HG02938 (cell line): ENCODE measurements at regions not wholly inside any gene's neighbourhood (a gene's known extent, or its start where the extent isn't known, plus 50 kb on each side); places are given as distances from the start of the nearest gene placed in this dataset.
"Not testable (repeated sequence)": the region's sequence is repeated elsewhere in the genome, so short reads cannot be mapped to it uniquely, and the experiment has no call there.

Experiments used
- ATAC-seq: cut with Tn5 transposase; IDR thresholded peaks from one replicate; pipeline ENCODE4 v1.9.1; 2021; ENCODE audit warnings: mild to moderate bottlenecking, moderate library complexity; ENCODE audit not compliant: unreplicated experiment

GRCh38 chr4:160375772-160376452 lies 1273.0 kb downstream of the RAPGEF2 start:
- no peak for ATAC-seq

- ATAC-seq = no peak
These were observed 1284.0 kb downstream of the RAPGEF2 start for GRCh38 chr4:160386846-160387245.

GRCh38 chr4:160399826-160400225 lies 1296.9 kb downstream of the RAPGEF2 start:
- ATAC-seq = no peak

DNA sequence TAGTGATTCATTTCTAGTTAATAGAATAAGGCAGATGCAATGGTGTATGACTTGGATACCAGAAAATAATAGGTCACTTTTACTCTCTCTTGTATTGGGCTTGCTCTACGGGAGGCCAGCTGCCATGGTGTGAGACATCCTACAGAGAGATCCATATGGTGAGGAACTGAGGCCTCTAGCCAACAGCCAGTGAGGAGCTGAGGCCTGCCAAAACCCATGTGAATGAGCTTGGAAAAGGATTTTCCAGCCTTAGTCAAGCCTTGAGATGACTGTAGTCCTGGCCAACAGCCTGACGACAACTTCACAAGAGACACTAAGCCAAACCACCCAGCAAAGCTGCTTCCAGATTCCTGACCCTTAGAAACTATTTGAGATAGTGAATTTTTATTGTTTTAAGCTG lies 1300.2 kb downstream of the RAPGEF2 start:
- ATAC-seq = no peak

GRCh38 chr4:160406263-160406825 lies 1303.5 kb downstream of the RAPGEF2 start:
- ATAC-seq = no peak

DNA sequence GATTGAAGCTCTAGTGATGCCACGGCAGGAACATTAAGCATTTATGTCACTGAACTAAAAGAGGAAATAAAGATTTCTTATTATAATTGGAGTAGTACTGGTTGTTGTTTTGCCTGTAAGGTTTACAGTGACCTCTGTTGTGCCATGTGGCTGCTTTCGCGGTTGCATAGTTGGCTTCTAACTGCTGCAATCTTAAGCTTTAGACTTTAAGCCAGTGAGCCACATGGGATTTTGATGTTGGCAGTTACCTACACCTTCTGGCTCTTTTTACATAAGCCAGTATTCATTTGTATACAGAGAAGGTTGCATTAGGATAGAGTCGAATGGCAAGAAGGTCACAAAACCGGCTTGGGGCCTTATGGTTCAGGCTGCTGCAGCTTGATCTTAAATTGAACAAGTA lies 1311.6 kb downstream of the RAPGEF2 start:
- ATAC-seq = no peak

DNA sequence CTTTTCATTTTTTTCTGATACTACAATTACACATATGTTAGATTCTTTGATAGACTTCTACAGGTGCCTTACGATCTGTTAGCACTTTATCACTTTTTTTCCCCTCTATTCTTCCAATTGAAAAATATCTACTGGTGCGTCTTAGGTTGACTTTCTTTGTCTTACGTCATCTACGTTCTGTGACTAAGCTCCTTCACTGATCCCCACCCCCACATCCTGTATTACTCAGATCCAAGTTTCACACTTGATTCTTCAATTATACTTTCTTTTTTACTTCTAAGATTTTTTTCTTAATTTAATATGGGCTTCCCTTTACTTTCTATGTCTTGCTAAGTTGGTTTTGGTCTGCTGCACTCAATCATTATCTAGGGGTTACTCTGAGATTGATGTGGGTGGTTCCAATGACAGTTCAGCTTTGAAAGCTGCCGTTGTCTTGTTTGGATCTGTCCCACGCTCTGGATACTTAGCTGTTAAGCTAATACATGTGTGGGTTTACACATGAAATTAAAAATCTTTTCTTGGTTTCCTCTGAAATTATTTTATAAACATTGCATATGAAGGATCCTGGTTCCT lies 1321.1 kb downstream of the RAPGEF2 start:
- ATAC-seq = no peak

DNA sequence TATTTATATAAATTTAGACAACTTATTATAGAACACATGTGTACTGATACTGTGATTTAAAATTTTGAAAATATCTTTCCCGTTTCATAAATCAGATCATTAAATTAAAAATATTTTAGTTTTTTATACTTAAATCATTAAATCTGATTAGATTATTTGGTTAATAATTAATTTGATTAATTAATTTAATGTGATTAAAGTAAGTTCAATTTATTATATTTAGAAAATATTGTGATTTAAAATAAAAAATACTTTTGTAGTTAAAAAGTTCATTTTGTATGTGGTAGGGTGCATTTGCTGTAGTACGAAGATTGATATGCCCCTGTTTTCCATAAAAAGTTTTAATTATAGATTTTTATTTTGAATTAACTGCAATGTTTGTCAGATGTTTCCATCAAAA lies 1323.4 kb downstream of the RAPGEF2 start:
- ATAC-seq = no peak

DNA sequence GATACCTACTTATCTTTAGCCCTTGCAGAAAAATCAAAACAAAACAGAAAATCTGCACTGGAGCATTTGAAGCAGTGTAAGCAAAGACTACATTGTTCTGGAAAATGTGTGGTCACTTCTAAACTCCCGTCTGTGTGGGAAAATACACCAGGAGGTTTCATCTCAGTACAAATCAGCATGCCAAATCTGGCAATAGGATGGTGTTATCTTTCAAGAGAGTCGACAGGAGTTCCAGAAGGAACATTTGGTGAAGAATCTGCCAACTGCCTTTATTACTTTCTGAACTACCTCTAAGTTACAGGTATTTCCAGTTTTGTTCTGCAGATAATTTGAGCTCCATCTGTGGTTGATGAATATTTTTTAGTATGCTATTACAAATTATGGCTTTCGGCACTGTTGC lies 1348.0 kb downstream of the RAPGEF2 start:
- ATAC-seq = no peak

DNA sequence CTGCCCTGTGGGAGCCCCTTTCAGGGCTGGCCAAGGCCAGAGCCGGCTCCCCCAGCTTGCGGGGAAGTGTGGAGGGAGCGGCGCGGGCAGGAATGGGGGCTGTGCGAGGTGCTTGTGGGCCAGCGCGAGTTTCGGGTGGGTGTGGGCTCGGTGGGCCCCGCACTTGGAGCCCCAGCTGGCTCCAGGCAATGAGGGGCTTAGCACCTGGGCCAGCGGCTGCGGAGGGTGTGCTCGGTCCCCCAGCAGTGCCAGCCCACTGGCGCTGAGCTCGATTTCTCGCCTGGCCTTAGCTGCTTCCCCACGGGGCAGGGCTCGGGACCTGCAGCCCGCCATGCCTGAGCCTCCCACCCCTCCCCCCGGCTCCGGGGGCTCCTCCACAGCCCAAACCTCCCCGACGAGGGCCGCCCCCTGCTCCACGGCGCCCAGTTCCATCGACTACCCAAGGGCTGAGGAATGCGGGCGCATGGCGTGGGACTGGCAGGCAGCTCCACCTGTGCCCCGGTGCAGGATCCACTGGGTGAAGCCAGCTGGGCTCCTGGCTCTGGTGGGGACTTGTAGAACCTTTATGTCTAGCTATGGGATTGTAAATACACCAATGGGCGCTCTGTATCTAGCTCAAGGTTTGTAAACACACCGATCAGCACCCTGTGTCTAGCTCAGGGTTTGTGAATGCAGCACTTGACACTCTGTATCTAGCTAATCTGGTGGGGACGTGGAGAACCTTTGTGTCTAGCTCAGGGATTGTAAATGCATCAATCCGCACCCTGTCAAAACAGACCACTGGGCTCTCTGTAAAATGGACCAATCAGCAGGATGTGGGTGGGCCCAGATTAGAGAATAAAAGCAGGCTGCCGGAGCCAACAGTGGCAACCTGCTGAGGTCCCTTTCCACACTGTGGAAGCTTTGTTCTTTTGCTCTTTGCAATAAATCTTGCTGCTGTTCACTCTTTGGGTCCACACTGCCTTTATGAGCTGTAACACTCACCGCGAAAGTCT lies 1379.1 kb downstream of the RAPGEF2 start:
- not testable (repeated sequence) for ATAC-seq

- ATAC-seq = no peak
These were observed 1382.3 kb downstream of the RAPGEF2 start for GRCh38 chr4:160485071-160485687.

DNA sequence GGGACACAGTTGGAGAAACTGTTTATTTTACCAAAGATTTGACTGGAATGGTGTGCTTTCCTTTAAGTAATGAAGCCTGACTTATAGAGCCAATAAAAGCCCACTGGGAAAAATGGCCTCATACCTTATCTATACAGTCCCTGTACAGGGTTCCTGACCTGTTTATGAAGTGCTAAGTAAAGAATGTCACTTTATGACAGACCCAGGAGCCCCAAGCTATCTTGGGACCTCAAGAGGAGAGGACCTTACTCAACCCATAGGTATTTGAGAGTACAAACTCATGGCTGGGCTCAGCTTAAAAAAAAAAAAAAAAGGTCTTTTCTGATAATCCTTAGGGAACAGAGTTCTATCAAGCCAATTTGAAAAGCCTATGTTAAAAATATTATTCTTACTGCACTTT lies 1389.3 kb downstream of the RAPGEF2 start:
- ATAC-seq = no peak

DNA sequence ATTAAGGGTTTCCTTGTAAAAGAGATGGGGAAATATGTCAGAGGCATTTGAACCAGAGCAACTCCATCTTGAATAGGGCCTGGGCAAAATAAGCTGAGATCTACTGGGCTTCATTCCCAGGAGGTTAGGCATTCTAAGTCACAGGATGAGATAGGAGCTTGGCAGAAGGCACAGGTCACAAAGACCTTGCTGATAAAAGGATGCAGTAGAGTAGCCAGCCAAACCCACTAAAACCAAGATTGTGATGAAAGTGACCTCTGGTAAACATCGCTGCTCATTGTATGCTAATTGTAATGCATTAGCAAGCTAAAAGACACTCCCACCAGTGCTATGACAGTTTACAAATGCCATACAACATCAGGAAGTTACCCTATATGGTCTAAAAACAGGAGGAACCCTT lies 1390.3 kb downstream of the RAPGEF2 start:
- ATAC-seq = no peak

- ATAC-seq = no peak
These were observed 1392.5 kb downstream of the RAPGEF2 start for GRCh38 chr4:160495356-160495755.

DNA sequence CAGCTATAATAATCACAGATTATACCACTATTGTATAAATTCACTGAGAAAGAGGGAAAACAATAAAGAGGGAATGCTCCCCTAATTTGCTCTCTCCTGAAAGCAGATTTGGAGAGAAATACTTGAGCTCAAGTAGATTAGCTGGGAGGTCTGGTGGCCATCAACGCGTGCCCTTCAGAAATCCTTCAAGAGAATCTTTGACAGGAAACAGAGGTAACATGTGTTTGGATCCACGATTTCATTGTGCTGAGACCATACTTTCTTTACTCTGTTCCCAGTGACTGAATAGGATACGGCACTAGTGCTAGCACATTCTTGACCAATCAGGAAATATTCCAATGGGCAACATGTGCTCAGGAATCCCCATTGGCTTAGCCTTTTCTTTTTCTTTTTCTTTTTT lies 1395.3 kb downstream of the RAPGEF2 start:
- no peak for ATAC-seq

GRCh38 chr4:160505724-160506123 lies 1402.8 kb downstream of the RAPGEF2 start:
- ATAC-seq = no peak

DNA sequence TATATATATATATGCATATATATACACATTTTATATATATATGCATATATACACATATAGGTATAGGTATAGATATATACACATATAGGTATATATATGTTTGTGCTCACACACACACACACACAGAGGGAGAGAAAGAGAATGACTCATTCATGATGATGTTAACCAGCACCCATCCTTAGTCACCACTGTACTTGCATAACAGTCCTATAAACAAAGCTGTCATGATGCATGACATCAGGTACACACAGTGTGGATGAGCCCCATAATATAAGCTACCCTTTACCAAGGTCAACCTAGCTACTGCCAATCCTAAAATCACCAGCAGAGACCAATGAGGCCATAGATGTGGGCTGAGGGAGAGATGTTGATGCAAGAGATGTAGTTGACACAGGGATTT lies 1408.0 kb downstream of the RAPGEF2 start:
- no peak for ATAC-seq

DNA sequence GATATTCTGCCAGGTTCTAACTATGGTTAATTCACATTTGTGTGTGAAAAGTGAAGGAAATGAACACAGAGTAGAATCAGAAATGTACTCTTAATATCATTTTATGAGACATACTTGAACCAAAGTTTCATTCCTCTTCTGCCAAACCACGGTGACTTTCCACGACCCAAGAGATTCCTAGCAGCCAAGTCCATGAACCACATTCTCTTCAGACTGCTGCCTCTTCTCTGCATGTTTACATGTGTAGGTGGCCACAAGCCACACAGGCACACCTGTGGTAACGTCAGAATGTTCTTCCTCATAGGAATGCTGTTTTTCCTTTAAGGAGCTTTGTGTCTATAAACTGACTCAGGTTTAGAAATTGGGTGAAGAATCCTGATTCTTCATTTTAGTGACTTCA lies 1411.2 kb downstream of the RAPGEF2 start:
- ATAC-seq = no peak

- no peak for ATAC-seq
These were observed 1420.4 kb downstream of the RAPGEF2 start for GRCh38 chr4:160523231-160523630.

DNA sequence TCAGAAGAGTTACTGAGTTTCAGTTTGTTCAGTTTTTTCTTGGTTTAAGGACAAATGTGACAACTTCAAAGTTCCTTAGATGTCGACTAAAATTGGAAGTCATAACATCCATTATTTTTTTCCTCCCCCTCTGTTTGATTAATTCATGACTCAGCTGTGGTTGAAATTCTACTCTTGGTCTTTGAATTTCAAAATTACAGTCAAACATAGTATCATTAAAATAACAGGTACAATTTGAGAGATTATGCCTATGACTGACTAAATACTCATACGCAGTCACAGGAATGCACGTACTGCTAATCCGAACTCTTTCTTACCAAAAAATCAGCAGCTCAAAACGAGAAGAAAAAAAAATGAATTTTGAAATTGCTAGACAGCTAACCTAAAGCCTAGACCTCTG lies 1434.8 kb downstream of the RAPGEF2 start:
- no peak for ATAC-seq

DNA sequence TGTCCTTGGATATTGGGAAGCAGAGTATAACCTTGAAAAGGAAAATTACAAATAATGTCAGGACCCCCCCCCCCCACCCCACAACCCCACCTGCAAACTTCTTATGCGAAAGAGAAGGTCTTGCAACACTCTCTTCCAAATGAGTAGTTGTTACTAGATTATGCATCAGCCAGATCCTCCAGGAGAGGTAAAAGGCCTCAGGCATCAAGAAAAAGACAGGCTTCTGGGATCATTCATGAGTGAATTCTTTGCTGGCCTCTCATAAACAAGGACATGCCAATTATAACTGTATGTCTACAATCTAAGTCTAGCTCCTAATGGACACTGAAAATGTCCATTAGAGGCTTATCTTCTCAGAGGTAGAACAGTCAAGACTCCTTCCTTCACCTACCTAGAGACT lies 1443.3 kb downstream of the RAPGEF2 start:
- ATAC-seq = no peak
